Hypothalamus (tissue), 51 donors: ENCODE measurements at regions not wholly inside any gene's neighbourhood (a gene's known extent, or its start where the extent isn't known, plus 50 kb on each side); places are given as distances from the start of the nearest gene placed in this dataset.

Source experiments
- DNase-seq, 51 donors: peaks; one replicate each; lab custom pipeline; 2025; lab: John Stamatoyannopoulos, UW

DNA sequence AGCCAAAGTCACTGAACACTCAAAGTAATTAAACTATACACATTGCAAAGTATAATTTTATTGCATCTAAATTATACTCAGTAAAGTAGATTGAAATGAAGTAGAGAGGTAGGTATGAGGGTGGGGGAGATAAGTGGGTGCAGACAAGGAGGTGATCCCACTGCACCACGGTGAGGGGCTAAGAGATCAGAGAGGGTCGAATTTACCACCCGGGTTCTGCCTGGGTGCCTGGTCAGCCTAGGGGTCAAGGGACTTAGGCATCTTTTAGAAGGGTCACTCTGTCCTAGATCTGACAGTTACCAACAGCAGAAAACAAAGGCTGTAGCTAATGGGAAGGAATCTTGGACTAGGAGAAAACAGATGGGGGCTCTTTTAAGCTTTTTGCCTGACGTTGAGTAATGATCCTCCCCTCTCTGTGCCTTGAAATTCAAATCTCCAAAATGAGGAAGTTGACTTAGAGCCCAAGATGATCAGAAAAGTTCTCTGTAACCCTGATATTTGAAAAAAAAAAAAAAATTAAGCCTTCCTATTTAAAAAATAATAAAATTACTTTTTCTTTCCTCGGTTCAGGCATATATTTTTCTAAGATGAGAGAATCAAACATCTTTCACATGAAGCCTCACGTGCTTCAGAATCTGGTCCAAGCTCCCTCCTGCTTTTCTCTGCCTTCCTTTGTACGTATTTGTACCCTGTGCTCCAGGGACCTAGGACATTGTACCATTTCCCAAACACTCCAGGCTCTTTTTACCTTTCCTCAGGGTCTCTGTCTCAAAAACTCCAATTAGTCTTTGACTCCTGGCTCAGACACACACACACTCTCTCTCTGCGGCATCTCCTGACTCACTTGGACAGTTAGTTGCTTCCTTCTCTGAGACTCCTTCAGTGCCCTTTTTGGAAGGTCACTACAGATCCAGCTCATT is 353.9 kb downstream of the CYRIA start:
- DNase-seq: no peak

DNA sequence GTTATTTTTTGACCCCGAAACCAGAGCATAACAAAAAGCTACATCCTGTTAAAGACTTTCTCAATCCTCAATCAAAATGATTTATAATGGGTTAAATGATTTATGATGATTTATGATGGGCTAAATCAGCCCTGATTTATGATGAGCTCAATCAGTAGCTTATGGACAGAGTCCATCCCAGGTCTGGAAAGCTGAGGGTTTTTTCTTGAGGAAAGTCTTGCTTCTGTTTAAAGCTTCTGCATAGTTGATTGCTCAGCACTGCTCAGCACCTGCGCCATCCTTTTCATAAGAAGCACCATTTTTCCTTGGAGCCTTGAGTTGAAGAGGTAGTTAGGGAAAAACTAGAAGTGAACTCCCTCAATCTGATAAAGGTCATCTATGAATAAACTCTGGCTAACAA is 356.8 kb downstream of the CYRIA start:
- DNase-seq: no peak

DNA sequence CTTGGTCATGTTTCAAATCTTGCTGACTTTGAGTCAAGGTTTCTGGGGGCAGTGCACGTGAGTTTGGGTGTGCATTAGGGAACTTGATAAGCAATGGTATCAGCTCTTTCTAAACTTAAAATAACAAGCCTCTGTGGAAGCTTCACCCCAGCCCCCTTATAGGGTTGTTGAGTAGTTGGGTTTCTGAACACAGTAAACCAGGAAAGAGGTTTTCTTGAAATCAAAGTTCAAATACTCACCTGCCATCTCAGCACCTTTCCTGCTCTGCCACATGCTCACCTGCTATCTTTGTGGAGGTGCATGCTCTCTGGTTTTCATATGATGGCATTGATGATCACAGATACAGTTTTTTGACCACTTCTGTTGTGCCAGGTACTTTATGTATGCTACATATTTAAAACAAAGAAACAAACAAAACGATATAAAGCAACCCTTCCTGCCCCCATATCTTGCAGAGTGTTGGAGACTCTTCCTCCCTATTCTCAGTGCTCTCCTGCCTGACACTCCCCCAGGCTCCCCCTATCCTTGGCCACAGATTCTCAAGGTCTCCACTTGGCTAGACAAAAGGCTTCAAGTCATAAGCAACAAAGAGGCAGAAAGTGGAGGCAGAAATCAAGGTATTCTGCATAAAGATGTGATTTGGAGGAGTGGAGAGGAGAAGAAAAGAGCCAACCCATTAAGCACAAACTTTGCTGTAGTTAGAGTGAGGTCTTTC is 360.6 kb downstream of the CYRIA start:
- DNase-seq: no peak

DNA sequence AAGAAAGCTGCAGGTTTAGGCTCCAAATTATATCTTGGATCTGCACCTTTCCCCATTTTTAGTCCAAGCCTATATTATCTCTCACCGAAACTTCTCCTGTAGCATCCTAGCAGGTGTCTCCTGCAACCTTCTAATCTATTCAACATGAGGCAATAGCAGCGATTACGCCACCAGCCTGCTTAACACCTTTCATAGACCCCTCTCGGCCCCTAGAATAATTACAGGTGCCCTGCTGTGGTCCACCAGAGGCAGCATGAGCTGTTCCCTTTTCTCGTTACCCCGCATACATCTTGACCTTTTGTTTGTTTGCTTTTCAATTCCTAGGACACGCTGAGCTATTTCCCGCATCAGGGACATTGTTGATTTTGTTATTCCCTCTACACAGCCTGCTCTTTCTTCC is 361.9 kb downstream of the CYRIA start:
- DNase-seq: no peak

DNA sequence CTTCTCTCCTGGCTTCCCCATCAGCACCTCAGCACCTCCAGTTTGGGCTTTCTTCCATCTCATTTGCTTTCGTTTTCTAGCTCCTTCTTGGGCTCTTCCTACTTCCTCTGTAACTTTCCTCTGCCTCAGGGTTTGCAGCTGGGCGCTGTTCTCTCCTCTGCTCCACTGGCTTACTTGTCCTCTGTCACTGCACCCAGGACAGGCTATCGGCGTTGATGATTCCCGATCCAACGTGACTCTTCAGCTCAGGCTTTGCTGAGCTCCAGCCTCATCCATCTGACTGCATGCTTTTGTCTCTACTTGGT is 362.4 kb downstream of the CYRIA start:
- DNase-seq: no peak

DNA sequence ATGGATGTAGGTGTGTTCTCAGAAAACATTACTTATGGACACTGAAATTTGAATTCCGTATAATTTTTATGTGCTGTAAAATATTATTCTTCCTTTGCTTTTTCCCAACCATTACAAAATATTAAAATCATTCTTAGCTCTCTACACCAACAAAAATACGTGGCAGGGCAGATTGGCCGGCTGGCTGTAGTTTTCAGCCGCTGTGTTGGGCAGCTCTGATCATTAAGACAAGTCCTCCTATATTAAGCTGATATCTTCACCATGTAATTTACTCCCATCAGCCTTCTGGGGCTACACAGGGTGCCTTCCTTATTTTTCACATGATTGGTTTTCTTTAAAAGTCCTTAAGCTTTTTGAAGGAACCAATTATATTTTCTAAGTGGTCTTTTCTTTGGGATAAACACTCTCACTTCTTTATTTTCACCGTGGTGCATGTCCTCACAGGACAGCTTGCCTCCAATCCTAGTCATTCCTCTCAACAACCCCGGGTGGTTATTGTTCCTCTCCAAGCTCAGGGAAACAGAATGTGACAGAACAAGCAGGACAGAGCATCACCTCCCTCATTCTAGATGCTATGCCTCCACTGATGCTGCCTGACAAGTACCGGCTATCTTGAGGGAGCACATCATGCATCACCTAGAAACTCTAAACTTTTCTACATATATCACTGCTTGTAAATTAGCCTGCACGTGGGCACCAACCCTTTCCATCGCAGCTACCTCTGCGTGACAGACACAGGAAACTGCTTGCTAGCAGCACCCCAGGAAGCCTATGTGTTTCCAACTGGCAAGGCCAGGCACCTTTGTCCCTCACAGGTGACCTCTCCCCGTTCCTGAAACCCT is 362.3 kb downstream of the MYCN start:
- no peak for DNase-seq

DNA sequence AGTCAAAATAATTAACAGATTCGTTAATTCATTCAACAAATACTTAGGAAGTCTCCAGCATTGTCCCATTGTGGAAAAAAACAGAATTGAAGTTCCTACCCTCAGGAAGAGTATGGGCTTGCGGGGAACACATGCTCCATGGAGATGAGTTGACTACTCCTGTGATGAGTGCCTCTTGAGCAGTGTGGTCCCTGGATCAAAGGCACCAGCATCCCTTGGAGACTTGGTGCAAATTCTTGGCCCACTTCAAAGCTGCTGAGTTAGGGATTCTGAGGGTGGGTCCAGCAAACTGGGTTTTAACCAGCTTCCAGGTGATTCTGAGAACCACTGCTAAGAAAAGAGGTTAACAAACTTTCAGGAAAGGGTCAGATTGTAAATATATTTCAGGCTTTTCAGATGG is 361.6 kb downstream of the MYCN start:
- no peak for DNase-seq

DNA sequence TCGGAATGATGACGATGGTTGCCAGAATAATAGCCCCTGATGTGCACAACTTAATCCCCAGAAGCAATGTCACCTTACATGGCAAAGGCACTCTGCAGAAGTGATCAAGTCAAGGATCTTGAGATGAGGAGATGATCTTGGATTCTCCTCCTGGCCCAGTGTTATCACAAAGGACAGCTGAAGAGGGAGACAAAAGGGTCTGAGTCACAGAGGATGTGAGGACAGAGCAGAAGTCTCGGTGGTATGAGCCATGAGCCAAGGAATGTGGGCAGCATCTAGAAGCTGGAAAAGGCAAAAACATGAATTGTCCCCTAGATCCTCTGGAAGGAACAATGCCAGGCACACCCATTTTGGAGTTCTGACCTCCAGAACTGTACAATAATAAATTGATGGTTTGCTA is 358.5 kb downstream of the MYCN start:
- no peak for DNase-seq

DNA sequence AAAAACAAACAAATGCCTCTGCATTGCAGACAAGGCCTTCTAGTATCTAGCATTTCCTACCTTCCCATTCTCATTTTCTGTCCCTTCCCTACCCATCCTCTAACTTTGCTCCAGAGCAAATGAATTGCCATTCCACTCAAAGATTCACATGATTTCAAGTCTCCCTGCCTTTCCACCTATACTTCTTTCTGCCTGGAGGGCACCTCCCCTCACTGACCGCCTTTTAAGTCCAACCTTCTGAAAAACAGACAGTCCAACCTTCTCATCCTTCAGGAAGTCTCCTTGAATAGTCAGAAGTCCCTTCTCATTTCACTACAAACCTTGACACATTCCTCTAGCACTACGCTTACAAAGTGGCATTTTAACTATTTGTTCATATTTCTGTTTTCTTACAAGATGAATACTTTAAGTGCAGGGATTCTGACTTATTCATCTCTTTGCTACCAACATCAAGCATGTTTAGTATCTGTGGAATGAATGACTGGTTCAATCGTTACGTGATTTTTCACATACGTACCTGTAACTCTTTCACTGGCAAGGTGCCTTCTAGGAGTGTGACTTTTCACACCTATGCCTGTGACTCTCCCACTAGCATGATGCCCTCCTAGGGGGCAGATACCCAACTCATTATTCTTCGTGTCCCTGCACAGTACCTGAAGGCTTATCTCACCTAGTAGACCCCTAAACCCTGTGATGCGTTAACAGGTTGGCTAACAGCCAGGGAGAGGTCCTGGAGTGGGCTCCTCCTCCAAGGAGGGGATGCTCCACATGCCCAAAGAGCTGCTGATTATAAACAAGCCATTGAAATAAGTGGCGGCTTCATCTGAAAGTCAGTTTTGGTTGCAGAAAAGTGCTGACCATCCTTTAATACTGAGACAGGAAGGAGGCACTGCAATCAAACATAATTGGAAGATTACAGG is 356.2 kb downstream of the MYCN start:
- no peak for DNase-seq

DNA sequence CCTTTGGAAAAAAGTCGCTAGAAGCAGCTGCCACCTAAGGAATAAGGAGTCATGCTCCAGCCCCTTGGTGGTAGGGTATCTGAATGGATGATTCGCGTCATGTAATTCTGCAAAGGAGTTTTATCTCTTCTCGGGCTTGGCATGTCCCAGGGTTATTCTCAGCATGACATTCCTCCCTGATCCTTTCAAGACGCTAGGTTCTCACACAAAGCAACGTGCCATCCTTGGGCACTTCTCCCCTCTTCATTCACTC is 355.6 kb downstream of the MYCN start:
- DNase-seq: no peak

DNA sequence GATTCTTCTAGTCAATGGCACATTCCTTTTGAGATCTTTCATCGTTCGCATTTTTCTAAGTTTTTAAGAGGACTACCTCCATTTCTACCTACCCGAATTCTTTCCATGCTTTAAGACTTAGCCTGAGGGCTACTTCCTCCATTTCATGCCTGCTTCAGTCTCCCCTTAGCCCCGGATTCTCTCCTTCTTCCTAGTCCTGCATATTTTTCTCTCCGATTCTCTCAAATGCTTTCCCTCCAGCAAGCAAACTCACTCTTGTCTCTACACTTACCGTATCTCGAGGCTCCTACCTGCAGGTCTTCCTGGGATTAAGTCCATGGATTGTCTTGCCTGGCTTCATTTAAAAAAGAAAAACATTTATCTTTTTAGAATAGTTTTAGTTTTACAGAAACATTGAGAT is 354.4 kb downstream of the MYCN start:
- DNase-seq: no peak

DNA sequence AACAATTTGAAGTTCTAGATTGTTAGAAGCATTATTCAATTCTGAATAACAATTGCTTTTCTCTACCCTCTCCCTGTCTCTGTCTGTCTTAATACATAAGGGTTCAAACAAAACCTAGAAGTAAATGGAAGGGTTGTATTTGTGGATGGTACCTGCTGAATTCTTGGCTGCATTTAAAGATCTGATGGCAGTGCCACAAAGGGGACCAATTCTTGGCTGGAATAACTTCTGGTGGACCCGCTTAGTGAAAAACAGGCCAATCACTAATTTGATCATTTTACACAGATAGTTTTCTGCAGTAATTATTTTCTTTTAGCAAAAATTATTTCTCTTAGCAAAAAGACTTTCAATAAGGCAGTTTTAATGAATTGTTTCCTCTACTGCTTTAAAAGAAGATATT is 353.5 kb downstream of the MYCN start:
- no peak for DNase-seq

DNA sequence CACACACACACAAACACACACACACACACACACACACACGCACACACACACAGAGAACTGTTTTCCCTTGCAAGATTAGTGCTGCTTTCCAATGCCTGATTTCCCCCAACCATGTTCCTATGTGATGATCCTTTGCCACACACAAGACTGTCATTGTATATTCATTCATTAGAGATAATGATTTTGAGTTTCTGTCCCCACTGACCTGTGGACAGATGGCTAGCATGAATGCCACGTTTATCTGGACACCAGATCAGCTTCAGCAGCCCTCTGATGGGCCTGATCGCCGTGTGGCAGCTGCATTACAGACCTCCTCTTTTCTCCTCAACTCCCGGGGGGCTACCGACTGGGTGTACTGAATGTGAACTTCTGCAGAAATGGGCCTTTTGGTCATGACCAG is 353.0 kb downstream of the MYCN start:
- DNase-seq: peak in 1 of 51 donors; percentile 2

DNA sequence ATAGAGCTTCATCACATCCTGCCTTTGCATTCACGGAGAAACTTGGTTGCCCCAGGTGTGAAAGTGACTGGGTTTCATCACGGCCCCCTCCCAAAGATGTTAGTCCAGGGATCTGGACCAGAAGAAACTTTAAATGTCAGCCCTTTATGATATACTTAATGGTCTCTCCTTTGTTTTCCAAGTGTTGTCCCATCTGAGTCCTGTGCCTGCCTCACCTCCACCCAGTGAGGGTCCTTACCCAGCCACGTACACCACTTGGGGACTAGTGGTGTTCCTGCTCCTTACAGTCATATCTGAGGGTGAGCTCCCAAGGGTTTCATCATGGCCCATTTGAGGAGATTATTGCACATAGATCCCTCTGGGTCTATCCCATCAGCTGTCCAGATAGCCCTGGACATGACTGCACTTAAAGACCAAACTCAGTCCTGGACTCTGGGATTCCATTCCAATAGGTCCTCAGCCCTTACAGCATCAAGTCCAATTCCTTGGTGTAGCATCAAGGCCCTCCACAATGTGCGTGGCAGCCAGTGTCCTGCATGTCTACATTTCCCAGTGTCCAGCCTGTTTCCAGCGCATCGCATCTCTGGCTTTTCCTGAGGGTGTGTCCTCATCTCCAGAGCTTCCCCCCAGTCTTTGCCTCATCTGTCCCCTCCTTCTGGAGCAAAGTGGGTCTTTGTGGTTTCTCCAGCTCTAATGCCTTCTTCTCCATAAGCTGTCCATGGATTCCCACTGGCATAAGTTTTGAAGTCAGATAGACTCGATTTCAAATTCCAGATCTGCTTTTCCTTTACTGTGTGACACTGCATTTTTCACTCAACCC is 351.6 kb downstream of the MYCN start:
- DNase-seq: no peak

DNA sequence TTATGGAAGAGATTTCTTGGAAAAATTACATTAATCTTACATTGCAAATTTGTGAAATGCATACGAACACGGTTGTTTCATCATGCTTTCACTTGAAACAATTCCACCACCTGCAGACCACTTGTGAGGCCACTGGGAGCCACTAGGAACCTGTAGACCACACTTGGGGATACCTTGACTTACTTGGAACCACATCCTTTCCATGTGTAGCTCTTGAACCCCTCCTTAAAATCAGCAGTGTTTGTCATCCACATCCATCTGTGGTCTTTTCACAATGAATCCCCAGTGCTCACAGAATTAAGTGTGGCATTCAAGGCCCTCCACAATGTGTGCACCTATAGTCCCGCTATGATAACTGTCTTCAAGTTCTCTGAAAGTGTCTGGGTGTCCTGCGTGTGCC is 350.9 kb downstream of the MYCN start:
- DNase-seq: no peak

DNA sequence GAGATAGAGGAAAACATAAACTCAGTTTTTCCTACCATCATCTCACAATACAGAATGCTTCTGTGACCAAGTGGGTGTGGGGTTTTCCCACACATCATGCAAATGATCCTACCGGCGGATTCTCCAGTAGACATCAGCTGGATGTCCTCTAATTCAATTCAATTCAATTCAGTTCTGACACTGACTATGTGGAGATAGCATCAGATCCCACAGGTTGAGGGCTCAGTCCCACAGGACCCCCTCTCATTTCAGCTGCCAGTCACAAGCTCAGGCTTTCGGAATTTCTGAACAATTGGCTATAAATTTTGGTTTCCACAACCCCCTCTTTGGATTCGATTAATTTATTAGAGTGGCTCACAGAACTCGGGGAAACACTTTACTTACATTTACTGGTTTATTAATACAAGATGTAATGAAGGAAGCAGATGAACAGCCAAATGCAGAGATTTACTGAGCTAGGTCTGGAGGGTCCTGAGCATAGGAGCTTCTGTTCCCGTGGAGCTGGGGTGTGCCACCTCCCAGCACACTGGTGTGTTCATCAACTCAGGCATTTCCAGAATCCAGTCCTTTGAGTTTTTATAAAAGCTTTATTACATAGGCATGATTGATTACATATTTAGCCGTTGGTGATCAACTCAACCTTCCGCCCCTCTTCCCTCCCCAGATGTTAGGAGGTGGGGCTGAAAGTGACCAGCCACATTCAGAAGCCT is 350.1 kb downstream of the MYCN start:
- no peak for DNase-seq

DNA sequence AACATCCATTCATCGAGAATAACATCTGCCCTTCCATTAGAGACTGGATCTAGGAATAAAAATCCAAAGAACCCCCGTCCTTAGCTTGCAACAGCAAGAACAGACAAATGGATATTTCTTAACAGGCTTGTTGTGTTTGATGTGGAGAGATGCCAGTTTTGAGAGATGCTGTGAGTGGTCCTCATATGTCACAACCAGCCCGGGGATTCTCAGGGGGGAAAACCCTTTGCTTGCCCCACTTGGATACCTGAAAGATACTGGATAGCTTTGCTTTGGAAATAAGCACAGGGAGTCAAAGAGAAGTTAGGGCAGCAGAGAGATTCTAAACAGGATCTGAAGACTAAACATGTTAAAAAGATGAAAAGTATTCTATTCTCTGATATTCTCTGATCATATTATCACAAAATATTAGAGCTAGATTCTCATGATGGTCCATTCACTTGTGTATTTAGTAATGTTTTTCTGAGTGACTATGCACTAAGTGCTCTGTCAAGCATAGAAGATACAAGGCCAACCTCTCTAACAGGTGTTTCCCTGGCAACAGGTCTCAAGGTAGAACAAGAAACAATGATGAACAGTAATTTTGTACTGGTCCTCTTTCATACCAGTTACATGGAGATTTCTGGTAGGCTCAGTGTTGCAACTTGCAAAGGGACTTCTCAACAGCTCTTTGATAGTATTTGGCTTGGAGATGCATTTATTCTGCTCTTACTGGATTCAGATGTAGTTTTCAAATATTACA is 348.2 kb downstream of the MYCN start:
- no peak for DNase-seq

DNA sequence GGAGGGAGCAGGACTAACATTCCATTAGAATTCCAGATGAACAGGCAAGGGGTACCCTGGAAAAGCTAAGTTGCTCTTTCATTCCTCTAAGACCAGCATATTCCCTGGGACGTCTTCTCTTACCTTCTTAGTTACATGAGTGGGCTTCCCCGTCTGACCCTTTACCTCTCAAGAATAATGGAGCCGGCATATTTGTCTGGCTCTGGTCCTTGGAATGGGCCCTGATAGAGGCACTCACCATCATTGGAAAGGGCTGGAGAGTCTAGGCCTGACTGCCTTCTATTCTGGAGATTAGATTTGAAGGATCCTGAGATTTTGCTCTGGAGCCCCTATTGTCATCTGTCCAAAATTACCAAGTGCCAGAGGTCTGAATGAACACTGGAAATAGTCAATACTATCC is 347.5 kb downstream of the MYCN start:
- DNase-seq: no peak
